GM21381 (cell line): ENCODE measurements at regions not wholly inside any gene's neighbourhood (a gene's known extent, or its start where the extent isn't known, plus 50 kb on each side); places are given as distances from the start of the nearest gene placed in this dataset.
"Not testable (repeated sequence)": the region's sequence is repeated elsewhere in the genome, so short reads cannot be mapped to it uniquely, and the experiment has no call there.

ENCODE experiments used
- ATAC-seq: cut with Tn5 transposase; IDR thresholded peaks from one replicate; pipeline ENCODE4 v1.9.1; 2021; ENCODE audit warnings: mild to moderate bottlenecking, moderate library complexity; ENCODE audit not compliant: unreplicated experiment

DNA sequence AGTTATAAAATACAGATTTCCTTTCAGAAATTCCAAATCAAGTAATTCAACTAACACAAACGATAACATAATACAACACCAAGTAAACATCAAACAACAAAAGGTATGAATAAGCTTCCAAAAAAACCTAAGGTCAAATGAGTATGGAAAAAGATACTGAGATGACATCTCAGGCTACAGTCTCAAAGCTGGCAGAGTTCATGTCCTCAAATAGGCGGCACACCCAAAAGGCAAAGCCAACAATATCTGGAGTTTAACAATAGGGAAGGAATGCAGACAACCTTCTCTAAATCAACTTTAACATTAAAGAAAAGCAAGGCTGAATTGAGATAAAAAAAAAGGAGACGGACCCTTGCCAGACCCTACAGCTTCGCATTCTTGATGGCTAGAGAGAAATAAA lies 346.6 kb downstream of the RSL24D1 start:
- no peak for ATAC-seq

- ATAC-seq, result no peak
These were observed 353.7 kb downstream of the RSL24D1 start for GRCh38 chr15:54843006-54843405.

- no peak for ATAC-seq
These were observed 354.9 kb downstream of the RSL24D1 start for GRCh38 chr15:54841701-54842305.

- ATAC-seq, result no peak
These were observed 355.9 kb downstream of the RSL24D1 start for GRCh38 chr15:54840621-54841398.

DNA sequence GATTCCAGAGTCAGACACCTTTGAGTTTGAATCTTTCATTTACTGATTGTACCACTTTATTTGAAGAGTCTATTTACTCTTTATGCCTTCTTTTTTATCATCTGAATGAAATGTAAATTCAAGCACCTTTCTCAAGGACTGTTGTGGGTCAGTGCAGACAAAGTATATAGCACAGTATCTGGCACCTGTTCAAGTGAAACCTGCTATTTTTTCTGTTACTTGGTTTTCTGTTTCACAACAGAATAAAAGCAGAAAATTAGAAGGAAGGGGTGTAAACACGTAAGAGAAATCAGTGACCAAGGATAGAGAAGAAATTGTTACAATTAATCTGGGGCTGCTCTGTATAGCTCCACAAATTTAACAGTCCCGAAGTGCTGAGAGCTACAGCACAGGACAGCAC lies 357.4 kb downstream of the RSL24D1 start:
- ATAC-seq, result no peak

- ATAC-seq, result no peak
These were observed 360.5 kb downstream of the RSL24D1 start for GRCh38 chr15:54836052-54836795.

GRCh38 chr15:54829821-54830220 lies 366.9 kb downstream of the RSL24D1 start:
- ATAC-seq, result no peak

DNA sequence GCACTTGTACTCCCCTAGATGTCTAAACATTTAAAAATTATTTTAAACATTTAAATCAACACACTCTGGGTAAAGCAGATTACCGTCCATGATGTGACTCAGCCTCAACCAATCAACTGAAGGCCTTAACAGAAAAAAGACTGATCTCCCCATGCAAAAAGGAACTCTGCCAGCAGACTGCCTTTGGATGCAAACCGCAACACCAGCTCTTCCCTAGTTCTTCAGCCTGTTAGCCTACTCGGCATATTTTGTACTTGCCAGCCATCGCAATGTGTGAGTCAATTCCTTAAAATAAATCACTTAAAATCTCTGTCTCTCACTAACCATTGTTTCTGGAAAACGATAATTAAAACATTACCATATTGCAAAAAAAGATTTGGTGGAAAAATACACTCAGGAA lies 375.9 kb downstream of the RSL24D1 start:
- ATAC-seq, result no peak

GRCh38 chr15:54820098-54820497 lies 376.6 kb downstream of the RSL24D1 start:
- no peak for ATAC-seq

- ATAC-seq, result no peak
These were observed 380.3 kb downstream of the RSL24D1 start for GRCh38 chr15:54816401-54816800.

GRCh38 chr15:54815556-54815955 lies 381.2 kb downstream of the RSL24D1 start:
- no peak for ATAC-seq

DNA sequence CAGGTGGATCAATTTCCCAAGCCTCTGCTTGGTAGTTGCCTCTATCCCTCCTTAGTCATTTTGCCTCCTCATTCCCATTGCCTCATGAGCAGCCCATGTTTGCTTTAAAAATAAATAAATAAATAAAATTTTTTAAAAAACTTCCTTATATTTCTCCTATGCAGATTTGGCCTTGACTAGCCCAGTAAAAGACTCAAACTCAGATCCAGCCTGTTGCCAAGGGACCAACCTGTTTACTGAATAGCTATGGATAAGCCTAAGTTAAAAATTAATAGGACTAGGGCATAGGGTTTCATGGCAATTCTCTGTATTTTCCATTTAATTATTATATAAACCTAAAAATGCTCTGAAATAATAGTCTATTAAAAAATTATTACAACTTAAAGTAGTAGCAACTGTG lies 384.4 kb downstream of the RSL24D1 start:
- no peak for ATAC-seq

DNA sequence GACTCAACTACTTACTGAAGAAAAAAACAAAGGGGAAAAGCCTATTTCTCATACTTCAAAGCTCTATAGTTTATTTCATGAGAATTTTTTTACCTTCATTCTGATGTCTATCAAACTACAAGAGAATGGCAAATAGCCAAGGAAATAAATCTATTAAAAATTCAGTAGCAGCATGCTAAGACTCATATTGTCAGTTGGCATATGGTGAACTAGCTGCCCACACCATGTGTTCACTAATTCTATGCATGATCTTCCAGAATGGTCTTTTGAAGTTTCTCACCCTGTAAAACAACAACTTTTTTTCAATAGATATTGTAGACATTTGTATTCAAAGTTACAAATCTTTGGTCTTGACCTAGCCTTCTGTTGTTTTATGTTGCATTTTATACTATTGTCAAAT lies 386.2 kb downstream of the RSL24D1 start:
- no peak for ATAC-seq

DNA sequence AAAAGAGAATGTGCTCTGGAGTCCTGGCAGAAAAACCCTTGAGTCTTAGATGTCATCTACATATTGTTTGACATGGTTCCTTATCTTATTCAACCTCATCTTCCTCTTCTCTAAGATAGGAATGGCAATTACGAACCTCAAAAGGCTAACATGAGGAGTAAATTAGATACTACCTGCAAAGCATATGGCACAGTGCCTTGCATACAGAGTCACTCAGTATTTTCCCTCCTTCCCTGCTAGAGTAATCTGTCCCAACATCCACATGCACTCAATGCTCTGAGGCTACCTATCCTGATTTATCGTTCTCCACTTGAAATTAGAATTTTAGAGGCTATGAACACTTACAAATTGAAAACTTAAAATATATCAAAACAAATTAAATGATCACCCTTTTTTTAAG lies 386.7 kb downstream of the RSL24D1 start:
- ATAC-seq, result no peak

- ATAC-seq, result no peak
These were observed 388.4 kb downstream of the RSL24D1 start for GRCh38 chr15:54808321-54808720.

GRCh38 chr15:54803987-54804386 lies 392.8 kb downstream of the RSL24D1 start:
- no peak for ATAC-seq

DNA sequence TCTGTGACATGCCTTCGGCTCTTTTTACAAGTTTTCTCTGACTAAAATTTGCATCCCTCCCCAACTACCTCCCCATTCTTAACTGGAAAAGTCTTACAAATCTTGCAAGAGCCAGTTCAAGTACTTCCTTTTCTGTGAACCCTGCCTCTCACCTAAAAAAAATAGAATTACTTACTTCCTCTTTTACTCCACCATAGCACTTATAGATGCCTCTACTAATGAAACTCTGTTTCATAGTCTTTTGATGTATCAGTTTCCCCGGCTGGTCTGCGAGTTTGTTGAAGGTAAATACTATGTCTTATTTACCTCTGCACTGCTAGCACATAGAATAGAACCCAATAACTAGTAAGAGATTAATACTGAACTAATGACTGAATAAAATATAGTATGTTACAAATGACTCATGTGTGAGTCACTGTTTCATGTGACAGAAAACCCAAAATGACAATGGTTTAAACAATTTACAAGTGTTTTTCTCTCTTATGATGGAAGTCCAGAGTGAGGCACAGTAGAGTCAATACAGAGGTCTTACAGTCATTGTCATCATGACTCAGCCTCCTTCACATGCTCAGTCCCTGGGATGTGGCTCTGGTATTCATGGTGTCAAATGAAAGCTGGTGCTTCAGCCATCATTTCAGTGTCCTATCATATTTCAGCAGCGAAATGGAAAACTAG lies 393.5 kb downstream of the RSL24D1 start:
- ATAC-seq, result peak; percentile 66

GRCh38 chr15:54792526-54792925 lies 404.2 kb downstream of the RSL24D1 start:
- no peak for ATAC-seq

GRCh38 chr15:54790693-54791092 lies 406.0 kb downstream of the RSL24D1 start:
- ATAC-seq, result no peak

- no peak for ATAC-seq
These were observed 407.4 kb downstream of the RSL24D1 start for GRCh38 chr15:54789376-54789775.

DNA sequence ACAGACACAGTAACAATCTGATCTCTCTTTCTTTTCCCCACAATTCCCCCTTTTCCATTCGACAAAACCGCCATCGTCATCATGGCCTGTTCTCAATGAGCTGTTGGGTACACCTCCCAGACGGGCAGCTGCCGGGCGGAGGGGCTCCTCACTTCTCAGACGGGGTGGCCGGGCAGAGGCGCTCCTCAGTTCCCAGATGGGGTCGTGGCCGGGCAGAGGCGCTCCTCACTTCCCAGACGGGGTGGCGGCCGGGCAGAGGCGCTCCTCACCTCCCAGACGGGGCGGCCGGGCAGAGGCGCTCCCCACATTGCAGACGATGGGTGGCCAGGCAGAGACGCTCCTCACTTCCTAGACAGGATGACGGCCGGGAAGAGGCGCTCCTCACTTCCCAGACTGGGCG lies 415.5 kb downstream of the RSL24D1 start:
- not testable (repeated sequence) for ATAC-seq
